Trophoblast cell (in vitro differentiated cells and primary cell): ENCODE measurements at regions not wholly inside any gene's neighbourhood (a gene's known extent, or its start where the extent isn't known, plus 50 kb on each side); places are given as distances from the start of the nearest gene placed in this dataset.
A peak's percentile ranks its signal among the peaks of the same experiment; 100 is the strongest.

ENCODE experiments used
- DNase-seq, 2 donors: peaks; one replicate each; pipeline ENCODE4 v3.0.0-alpha.2; 2016
- H2AFZ ChIP-seq: 2 replicates; pipeline ENCODE4 v1.6.1; 2013; ENCODE audit warnings: low read length, moderate library complexity, mild to moderate bottlenecking; ENCODE audit not compliant: insufficient read depth, poor library complexity
- H2AK5ac ChIP-seq: 2 replicates; pipeline ENCODE4 v1.6.1; 2013; ENCODE audit warnings: mild to moderate bottlenecking, low read length
- H2BK120ac ChIP-seq: 2 replicates; pipeline ENCODE4 v1.6.1; 2013; ENCODE audit warnings: low read length, mild to moderate bottlenecking, moderate library complexity; ENCODE audit not compliant: insufficient read depth, poor library complexity
- H2BK12ac ChIP-seq: 2 replicates; pipeline ENCODE4 v1.6.1; 2013; ENCODE audit warnings: mild to moderate bottlenecking, low read length, moderate library complexity
- H2BK5ac ChIP-seq: 2 replicates; pipeline ENCODE4 v1.6.1; 2013; ENCODE audit warnings: low read length, low read depth, moderate library complexity, mild to moderate bottlenecking; ENCODE audit not compliant: poor library complexity
- H3K14ac ChIP-seq: 2 replicates; pipeline ENCODE4 v1.6.1; 2013; ENCODE audit warnings: mild to moderate bottlenecking, low read length
- H3K18ac ChIP-seq: 2 replicates; pipeline ENCODE4 v1.6.1; 2013; ENCODE audit warnings: mild to moderate bottlenecking, low read length
- H3K23ac ChIP-seq: 2 replicates; pipeline ENCODE4 v1.6.1; 2013; ENCODE audit warnings: low read length
- H3K27ac ChIP-seq: 2 replicates; pipeline ENCODE4 v1.5.1; 2013; ENCODE audit warnings: low read depth, mild to moderate bottlenecking, inconsistent platforms, low read length, moderate library complexity
- H3K27me3 ChIP-seq: 2 replicates; pipeline ENCODE4 v1.6.1; 2013; ENCODE audit warnings: inconsistent platforms, mild to moderate bottlenecking, low read length, moderate library complexity; ENCODE audit not compliant: insufficient read depth
- H3K36me3 ChIP-seq, 2 experiments: 1 replicate in 1 of 2; 2 replicates in 1 of 2; pipeline ENCODE4 v1.6.1; 2013; ENCODE audit warnings: low read length in 2 of 2, mild to moderate bottlenecking in 2 of 2, moderate library complexity in 1 of 2; ENCODE audit not compliant: insufficient read depth in 2 of 2, control insufficient read depth in 1 of 2
- H3K4ac ChIP-seq: 2 replicates; pipeline ENCODE4 v1.6.1; 2013; ENCODE audit warnings: low read depth, mild to moderate bottlenecking, low read length, moderate library complexity
- H3K4me1 ChIP-seq, 2 experiments: 1 replicate in 1 of 2; 2 replicates in 1 of 2; pipeline ENCODE4 v1.6.1; 2013; ENCODE audit warnings: low read length in 2 of 2, mild to moderate bottlenecking in 2 of 2, moderate library complexity in 1 of 2; ENCODE audit not compliant: insufficient read depth in 2 of 2, control insufficient read depth in 1 of 2
- H3K4me2 ChIP-seq: 2 replicates; pipeline ENCODE4 v1.6.1; 2013; ENCODE audit warnings: inconsistent platforms, mild to moderate bottlenecking, low read length, moderate library complexity
- H3K4me3 ChIP-seq: 2 replicates; pipeline ENCODE4 v1.5.1; 2013; ENCODE audit warnings: mild to moderate bottlenecking, low read depth, low read length, inconsistent platforms
- H3K79me1 ChIP-seq: one replicate; pipeline ENCODE4 v1.6.1; 2013; ENCODE audit warnings: low read length
- H3K79me2 ChIP-seq: 2 replicates; pipeline ENCODE4 v1.6.1; 2013; ENCODE audit warnings: low read length, mild to moderate bottlenecking; ENCODE audit not compliant: control insufficient read depth, insufficient read depth, poor library complexity
- H3K9ac ChIP-seq: 2 replicates; pipeline ENCODE4 v1.6.1; 2013; ENCODE audit warnings: mild to moderate bottlenecking, low read length
- H3K9me3 ChIP-seq: 2 replicates; pipeline ENCODE4 v1.6.1; 2013; ENCODE audit warnings: low read depth, mild to moderate bottlenecking, control low read depth, inconsistent platforms, low read length; ENCODE audit not compliant: insufficient read depth
- H4K12ac ChIP-seq: 2 replicates; pipeline ENCODE4 v1.6.1; 2013; ENCODE audit warnings: low read depth, mild to moderate bottlenecking, low read length, moderate library complexity
- H4K8ac ChIP-seq: 2 replicates; pipeline ENCODE4 v1.6.1; 2013; ENCODE audit warnings: low read depth, mild to moderate bottlenecking, low read length, moderate library complexity
- H4K91ac ChIP-seq: one replicate; pipeline ENCODE4 v1.6.1; 2013; ENCODE audit warnings: low read depth, mild to moderate bottlenecking, low read length, moderate library complexity
- WGBS: extraction: QIAGEN DNeasy Blood & Tissue Kit; methylation state at CpG from one replicate; pipeline ENCODE4 v1.1.7; 2013; ENCODE audit warnings: missing lambda C conversion rate; ENCODE audit not compliant: insufficient read length, insufficient coverage; ENCODE audit errors: extremely low coverage; 5-methylcytosine and 5-hydroxymethylcytosine counted together

- Histone ChIP-seq H2AFZ (no peak overlapping the region), H3K79me1 (peaks cover 5% of the 10 kb centered on the region), H4K8ac (no peak overlapping the region), H3K14ac (no peak overlapping the region), H3K4ac (no peak overlapping the region), H3K23ac (no peak overlapping the region), H4K91ac (peak overlapping the region; percentile 37), H2AK5ac (no peak overlapping the region), H3K27me3 (no peaks in the 10 kb centered on the region), H2BK12ac (no peak overlapping the region), H3K9ac (no peak overlapping the region), H3K79me2 (no peaks in the 10 kb centered on the region), H3K36me3 (no peaks in the 10 kb centered on the region), H3K4me1 (peaks cover 2 to 5% of the 10 kb centered on the region in 2 experiments), H3K4me2 (no peak overlapping the region), H3K9me3 (no peaks in the 10 kb centered on the region), H2BK5ac (no peak overlapping the region), H2BK120ac (no peak overlapping the region), H3K27ac (no peak overlapping the region), H4K12ac (no peak overlapping the region), H3K4me3 (no peak overlapping the region), H3K18ac (no peak overlapping the region)
- no CpG with 5 or more reads among the region's 4 CpGs for WGBS
- DNase-seq = peak in 1 of 2 donors; percentile 53
These were observed 191.9 kb upstream of the PREP start for GRCh38 chr6:105594821-105595220.

DNA sequence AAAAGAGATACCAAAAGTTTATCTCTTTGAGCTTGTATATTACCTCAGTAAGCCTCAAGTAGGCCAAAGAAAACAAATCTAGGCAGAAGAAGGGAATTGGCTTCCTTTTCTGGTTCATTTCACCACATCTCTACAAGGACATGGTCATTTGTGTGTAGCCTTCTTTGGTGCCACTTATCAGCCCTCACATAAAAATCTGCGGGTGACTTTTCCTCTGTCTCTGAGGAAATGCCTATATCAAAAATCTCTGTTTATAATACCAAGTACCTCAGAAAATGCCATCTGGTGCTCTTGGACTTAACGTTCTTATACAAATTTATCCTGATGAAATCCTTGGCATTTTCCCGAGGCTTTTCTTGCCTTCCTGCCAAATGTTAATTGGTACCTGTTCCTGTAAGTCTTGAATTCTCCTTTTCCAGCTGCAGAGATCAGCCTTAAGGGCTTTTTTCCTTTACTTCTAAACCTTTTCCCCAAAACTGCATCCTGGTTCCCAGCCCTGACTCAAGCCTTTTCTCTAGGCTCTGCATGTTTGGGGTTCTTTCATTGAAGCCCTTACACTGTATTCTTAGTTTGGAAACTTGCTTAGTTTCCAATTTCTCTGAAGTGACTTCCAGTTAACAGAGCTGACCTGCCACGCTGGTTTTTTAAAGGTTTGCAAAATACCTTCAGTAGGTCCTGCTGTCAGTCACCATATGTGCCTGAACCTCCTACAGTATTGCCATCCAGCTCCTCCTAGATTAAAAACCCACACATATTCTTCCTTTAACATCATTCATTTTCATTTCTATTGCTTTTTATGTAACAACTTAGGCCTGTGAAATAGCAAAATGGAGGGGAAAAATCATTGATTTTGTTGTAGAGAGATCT lies 191.2 kb upstream of the PREP start:
- DNase-seq = no peak
- H3K79me1 ChIP-seq = peaks cover 5% of the 10 kb centered on the region
- no peaks in the 10 kb centered on the region for H3K27me3 ChIP-seq
- no peak overlapping the region for H3K4ac ChIP-seq
- H3K9ac ChIP-seq = no peak overlapping the region
- H3K36me3 ChIP-seq = no peaks in the 10 kb centered on the region
- H3K79me2 ChIP-seq = no peaks in the 10 kb centered on the region
- H2BK120ac ChIP-seq = peak overlapping the region; percentile 46
- H3K4me2 ChIP-seq = no peak overlapping the region
- no peak overlapping the region for H2BK12ac ChIP-seq
- peaks cover 0 to 5% of the 10 kb centered on the region in 2 experiments for H3K4me1 ChIP-seq
- no peak overlapping the region for H2AK5ac ChIP-seq
- no peak overlapping the region for H3K23ac ChIP-seq
- no peak overlapping the region for H3K18ac ChIP-seq
- peak overlapping the region; percentile 27 for H2BK5ac ChIP-seq
- H4K12ac ChIP-seq = no peak overlapping the region
- H4K8ac ChIP-seq = no peak overlapping the region
- no peak overlapping the region for H3K4me3 ChIP-seq
- H2AFZ ChIP-seq = no peak overlapping the region
- no peaks in the 10 kb centered on the region for H3K9me3 ChIP-seq
- H3K14ac ChIP-seq = no peak overlapping the region
- WGBS = no CpG with 5 or more reads among the region's 4 CpGs
- H3K27ac ChIP-seq = no peak overlapping the region
- no peak overlapping the region for H4K91ac ChIP-seq

GRCh38 chr6:105593056-105593690 lies 190.3 kb upstream of the PREP start:
- DNase-seq = no peak
- Histone ChIP-seq H2BK5ac (no peak overlapping the region), H3K4me1 (peaks cover 0 to 5% of the 10 kb centered on the region in 2 experiments), H2BK120ac (no peak overlapping the region), H3K79me1 (peaks cover 5% of the 10 kb centered on the region), H4K91ac (no peak overlapping the region), H3K4me3 (no peak overlapping the region), H2BK12ac (no peak overlapping the region), H2AK5ac (no peak overlapping the region), H4K8ac (no peak overlapping the region), H3K23ac (no peak overlapping the region), H3K4ac (no peak overlapping the region), H3K27ac (no peak overlapping the region), H3K4me2 (no peak overlapping the region), H3K18ac (no peak overlapping the region), H3K79me2 (no peaks in the 10 kb centered on the region), H3K36me3 (no peaks in the 10 kb centered on the region), H4K12ac (no peak overlapping the region), H2AFZ (no peak overlapping the region), H3K9me3 (no peaks in the 10 kb centered on the region), H3K9ac (no peak overlapping the region), H3K27me3 (no peaks in the 10 kb centered on the region), H3K14ac (no peak overlapping the region)
- WGBS = no CpG with 5 or more reads among the region's 4 CpGs

DNA sequence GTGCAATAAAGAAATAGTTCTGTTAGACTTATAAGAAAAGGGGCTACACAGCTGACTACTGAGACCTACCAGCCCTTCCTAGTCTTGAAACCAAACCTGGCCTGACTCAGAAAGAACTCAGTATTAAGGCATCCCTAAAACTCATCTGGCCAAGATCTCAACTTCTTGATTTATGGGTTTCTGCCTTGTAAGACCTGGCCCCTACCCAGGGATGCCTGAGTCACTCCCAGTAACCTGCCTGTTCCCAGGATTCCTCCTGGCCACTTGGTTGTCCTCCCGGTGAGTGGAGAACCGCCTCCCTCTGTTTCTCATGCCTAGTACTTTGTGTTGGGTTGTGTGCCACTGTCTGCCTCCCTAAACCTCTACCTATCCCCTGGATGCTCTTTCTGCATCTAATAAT lies 189.4 kb upstream of the PREP start:
- no peak overlapping the region for H2BK12ac ChIP-seq
- no peak overlapping the region for H4K12ac ChIP-seq
- no peak overlapping the region for H2AFZ ChIP-seq
- H3K79me1 ChIP-seq = peaks cover 3% of the 10 kb centered on the region
- H3K4me1 ChIP-seq = peaks cover 0 to 7% of the 10 kb centered on the region in 2 experiments
- no peaks in the 10 kb centered on the region for H3K9me3 ChIP-seq
- H2AK5ac ChIP-seq = no peak overlapping the region
- WGBS = no CpG with 5 or more reads among the region's 2 CpGs
- no peaks in the 10 kb centered on the region for H3K36me3 ChIP-seq
- no peak overlapping the region for H2BK5ac ChIP-seq
- H3K23ac ChIP-seq = no peak overlapping the region
- peak overlapping the region; percentile 18 for H3K27ac ChIP-seq
- no peak overlapping the region for H3K14ac ChIP-seq
- H3K27me3 ChIP-seq = no peaks in the 10 kb centered on the region
- H3K4ac ChIP-seq = no peak overlapping the region
- no peak overlapping the region for H3K4me2 ChIP-seq
- peak overlapping the region; percentile 7 for H2BK120ac ChIP-seq
- no peak overlapping the region for H3K9ac ChIP-seq
- no peak overlapping the region for H3K4me3 ChIP-seq
- H4K91ac ChIP-seq = no peak overlapping the region
- no peaks in the 10 kb centered on the region for H3K79me2 ChIP-seq
- H3K18ac ChIP-seq = no peak overlapping the region
- no peak overlapping the region for H4K8ac ChIP-seq
- no peak for DNase-seq
